DMS 273 (cell line): ENCODE measurements at regions not wholly inside any gene's neighbourhood (a gene's known extent, or its start where the extent isn't known, plus 50 kb on each side); places are given as distances from the start of the nearest gene placed in this dataset.

Experiments
- DNase-seq: peaks from one replicate; lab custom pipeline; 2025; ENCODE audit not compliant: unreplicated experiment; lab: John Stamatoyannopoulos, UW

DNA sequence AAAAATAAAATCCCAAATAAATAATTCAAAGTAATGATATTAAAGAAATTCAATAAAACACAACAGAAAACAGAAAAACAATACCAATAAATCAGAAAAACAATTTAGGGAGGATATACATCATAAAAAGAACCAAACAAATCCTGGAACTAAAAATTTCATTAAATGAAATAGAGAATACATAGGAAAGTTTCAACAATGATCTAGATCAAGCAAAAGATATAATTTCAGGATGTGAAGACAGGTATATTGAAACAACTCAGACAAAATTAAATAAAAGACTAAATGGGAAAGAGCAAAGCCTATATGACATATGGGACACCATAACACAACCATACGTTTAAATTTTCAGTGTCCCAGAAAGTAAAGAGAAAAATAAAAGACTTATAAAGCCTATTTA lies 85.1 kb upstream of the GHR start:
- DNase-seq = no peak

DNA sequence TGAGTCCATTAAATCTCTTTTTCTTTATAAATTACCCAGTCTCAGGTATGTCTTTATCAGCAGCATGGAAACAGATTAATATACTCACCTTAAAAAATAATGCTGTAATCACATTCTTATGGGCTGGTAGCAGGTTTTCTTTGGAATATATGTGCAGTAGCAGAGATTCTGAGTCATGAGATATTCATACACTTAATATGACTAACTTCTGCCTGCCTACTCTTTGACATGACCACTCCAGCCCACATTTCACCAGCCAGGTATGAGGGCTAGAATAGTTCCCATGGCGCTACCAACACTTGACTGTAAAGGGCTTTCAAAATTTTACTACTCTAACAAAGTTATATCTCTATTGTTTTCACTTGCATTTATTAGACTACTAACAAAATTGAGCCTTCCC lies 74.1 kb upstream of the GHR start:
- DNase-seq = no peak

DNA sequence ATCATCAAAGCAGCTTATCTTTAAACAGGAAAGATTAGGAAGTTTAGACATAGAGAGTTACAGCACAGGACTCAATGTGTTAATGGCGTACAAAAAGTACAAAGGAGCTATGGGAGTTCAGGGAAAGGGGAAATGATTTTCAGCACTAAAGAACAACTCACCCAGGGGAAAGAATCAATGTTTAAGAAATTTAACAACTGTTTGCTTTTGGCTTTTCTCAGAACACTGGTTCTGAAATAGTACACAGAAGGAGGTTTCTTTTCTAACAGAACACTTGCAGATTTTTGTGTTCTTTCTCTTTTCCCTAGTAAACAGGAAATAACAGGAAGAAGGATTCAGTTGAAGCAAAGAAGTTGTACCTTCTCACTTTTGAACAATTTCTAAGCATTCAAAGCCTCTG lies 71.3 kb upstream of the GHR start:
- DNase-seq = no peak

DNA sequence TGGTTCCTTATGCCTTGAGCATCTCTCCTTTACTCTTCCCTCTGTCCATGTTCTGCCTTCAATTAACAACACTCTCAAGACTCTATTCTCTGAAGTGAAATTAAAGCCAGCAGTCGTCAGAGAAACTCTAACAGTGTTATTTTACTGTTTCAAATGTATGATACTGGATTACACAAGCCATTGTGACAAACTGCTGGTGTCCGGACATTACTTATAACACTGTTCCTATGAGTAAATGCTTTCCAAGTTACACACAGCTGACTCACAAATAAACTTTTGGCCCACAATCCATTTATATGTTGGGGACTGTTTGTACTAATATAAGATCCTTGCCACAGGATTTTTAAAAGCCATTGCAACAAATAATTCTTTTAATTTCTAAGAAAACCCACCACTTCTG lies 63.2 kb upstream of the GHR start:
- DNase-seq = no peak

DNA sequence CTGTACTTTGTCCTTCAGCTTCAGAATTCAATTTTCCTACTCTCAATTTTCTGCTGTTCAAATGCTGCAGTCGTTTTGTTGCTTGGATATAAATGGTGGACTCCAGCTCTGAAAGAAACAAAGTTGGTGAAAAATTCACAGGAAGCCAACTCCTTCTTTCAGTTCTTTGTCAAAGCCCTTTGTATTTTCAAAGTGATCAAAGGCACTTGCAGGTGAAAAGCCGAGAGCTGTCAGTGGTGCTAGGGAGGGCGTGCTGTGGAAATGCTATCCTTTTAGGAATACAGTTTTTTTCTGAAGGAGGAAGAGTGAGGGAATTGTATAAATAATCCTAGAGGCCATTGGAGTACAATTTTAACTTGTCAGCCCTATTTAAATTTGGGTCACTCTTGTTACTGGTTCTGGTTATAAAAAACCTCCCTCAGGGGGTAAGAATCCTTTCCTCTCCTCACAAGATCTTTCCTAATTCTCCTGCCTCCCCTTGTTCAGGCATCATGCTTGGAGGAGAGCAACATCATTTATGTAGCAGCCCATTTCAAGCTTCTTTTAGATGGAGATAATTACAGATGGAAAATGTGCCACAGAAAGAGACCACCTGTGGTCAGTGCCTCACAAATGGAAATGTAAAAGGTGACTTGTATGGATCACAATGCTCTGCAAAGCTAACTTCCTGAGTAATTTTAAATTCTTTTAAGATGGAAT lies 62.5 kb upstream of the GHR start:
- DNase-seq = no peak

DNA sequence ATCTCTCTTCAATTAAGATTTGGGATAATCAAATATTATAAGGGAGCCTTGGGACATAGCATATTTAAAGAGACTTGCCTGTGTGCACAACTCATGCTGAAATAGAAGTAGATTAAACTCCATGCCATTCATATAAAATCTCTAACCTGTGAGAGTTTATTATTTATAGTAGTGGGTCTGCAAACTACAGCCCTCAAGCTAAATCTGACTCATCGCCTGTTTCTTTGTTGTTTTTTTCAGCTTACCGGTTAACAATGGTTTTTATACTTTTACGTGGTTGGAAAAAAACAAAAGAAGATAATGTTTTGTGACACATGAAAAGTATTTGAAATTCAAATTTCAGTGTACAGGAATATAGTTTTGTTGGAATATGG lies 61.9 kb upstream of the GHR start:
- no peak for DNase-seq

DNA sequence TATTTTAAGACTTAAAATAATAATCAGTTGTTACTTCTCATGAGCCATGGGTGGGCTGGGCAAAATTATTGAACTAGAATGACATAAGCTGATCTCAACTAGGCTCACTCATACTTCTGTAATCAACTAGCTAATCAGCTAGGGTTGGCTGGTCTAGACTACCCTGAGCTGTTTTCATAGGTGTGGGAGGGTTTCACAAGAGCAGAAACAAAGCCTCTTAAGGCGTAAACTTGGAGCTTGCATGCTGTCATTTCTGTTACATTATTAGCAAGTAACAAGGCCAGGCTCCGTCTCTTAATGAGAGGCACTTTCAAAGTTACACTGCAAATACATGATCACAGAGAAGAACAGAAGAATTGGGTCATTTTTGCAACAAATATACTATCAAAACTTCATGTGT lies 57.2 kb upstream of the GHR start:
- no peak for DNase-seq
